ENCODE measurements at regions not wholly inside any gene's neighbourhood (a gene's known extent, or its start where the extent isn't known, plus 50 kb on each side); places are given as distances from the start of the nearest gene placed in this dataset.

GRCh38 chr4:152103181-152103901 lies 342.5 kb upstream of the GATB start:
- H3K9me3 ChIP-seq (ENCODE audit: control insufficient read depth, low read length): no peaks in the 10 kb centered on the region
- no peaks in the 10 kb centered on the region for H3K36me3 ChIP-seq (ENCODE audit: control insufficient read depth, insufficient read depth, low read length)
- H3K4me3 ChIP-seq (ENCODE audit: extremely low read depth, insufficient read depth, low read length, poor library complexity, severe bottlenecking): no peak overlapping the region
- peaks cover 51% of the 10 kb centered on the region for H3K4me1 ChIP-seq (ENCODE audit: control insufficient read depth, insufficient read depth, low read length, poor library complexity, severe bottlenecking)
- WGBS, 2 experiments (ENCODE audit: insufficient coverage in 2 of 2): 94 to 97% methylated on average over 6 of the region's 8 CpGs
- H3K27ac ChIP-seq (ENCODE audit: low read depth, low read length, severe bottlenecking): no peak overlapping the region

GRCh38 chr4:152102436-152103000 lies 341.7 kb upstream of the GATB start:
- 88 to 89% methylated on average over 5 of the region's 5 CpGs for WGBS, 2 experiments (ENCODE audit: insufficient coverage in 2 of 2)
- H3K36me3 ChIP-seq (ENCODE audit: control insufficient read depth, insufficient read depth, low read length): no peaks in the 10 kb centered on the region
- peak overlapping the region; percentile 60 for H3K27ac ChIP-seq (ENCODE audit: low read depth, low read length, severe bottlenecking)
- H3K4me3 ChIP-seq (ENCODE audit: extremely low read depth, insufficient read depth, low read length, poor library complexity, severe bottlenecking): no peak overlapping the region
- H3K4me1 ChIP-seq (ENCODE audit: control insufficient read depth, insufficient read depth, low read length, poor library complexity, severe bottlenecking): peaks cover 51% of the 10 kb centered on the region
- no peaks in the 10 kb centered on the region for H3K9me3 ChIP-seq (ENCODE audit: control insufficient read depth, low read length)

DNA sequence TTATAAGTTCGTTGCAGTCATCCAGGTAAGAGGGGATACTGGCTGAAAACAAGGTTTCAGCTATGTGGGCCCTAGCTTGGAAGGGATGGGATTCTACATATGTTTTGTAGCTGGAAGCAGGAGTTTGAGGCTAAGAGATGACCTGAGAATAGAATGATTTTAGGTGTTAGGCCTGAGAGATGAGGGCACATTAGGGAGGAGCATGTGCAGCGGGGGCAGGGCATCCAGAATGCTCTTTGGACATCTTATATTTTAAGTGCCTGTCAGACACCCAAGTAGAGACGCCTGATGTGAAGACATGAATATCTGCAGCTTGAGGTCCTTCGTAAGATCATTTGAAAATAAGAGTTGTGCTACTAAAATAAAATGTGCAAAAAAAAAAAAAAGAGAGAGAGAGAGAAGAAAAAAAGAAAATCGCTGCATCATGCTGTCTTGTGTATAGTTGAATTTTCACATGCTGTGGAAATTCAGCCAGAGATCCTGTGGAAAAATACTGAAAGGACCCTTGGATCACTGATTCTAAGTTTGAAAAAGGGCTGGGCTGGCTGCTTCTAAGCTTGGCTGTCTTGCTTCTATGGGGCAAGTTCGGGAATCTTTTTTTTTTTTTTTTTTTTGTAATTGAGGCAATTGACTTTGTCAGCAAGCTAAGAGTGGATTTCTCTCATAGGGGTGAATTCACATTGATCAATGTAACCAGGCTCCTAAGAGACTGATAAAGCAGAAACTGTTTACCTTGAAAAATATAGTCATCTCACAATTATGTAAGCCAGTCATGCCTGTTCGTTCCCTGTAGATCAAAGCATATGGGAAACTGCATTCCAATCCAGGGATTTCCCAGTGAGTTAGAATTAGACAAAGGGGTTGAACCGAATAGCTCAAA lies 341.0 kb upstream of the GATB start:
- 94 to 98% methylated on average over 5 to 7 of the region's 8 CpGs for WGBS, 2 experiments (ENCODE audit: insufficient coverage in 2 of 2)
- no peaks in the 10 kb centered on the region for H3K36me3 ChIP-seq (ENCODE audit: control insufficient read depth, insufficient read depth, low read length)
- no peaks in the 10 kb centered on the region for H3K9me3 ChIP-seq (ENCODE audit: control insufficient read depth, low read length)
- H3K4me1 ChIP-seq (ENCODE audit: control insufficient read depth, insufficient read depth, low read length, poor library complexity, severe bottlenecking): peaks cover 46% of the 10 kb centered on the region
- H3K4me3 ChIP-seq (ENCODE audit: extremely low read depth, insufficient read depth, low read length, poor library complexity, severe bottlenecking): no peak overlapping the region
- H3K27ac ChIP-seq (ENCODE audit: low read depth, low read length, severe bottlenecking): peak overlapping the region; percentile 60

- WGBS, 2 experiments (ENCODE audit: insufficient coverage in 2 of 2): 97 to 100% methylated on average over 4 to 6 of the region's 6 CpGs
- Histone ChIP-seq H3K4me3 (ENCODE audit: extremely low read depth, insufficient read depth, low read length, poor library complexity, severe bottlenecking) (no peak overlapping the region), H3K36me3 (ENCODE audit: control insufficient read depth, insufficient read depth, low read length) (no peaks in the 10 kb centered on the region), H3K9me3 (ENCODE audit: control insufficient read depth, low read length) (no peaks in the 10 kb centered on the region), H3K4me1 (ENCODE audit: control insufficient read depth, insufficient read depth, low read length, poor library complexity, severe bottlenecking) (peaks cover 40% of the 10 kb centered on the region), H3K27ac (ENCODE audit: low read depth, low read length, severe bottlenecking) (no peak overlapping the region)
Observed at GRCh38 chr4:152100379-152101201, 339.8 kb upstream of the GATB start.

- H3K4me3 ChIP-seq (ENCODE audit: extremely low read depth, insufficient read depth, low read length, poor library complexity, severe bottlenecking): no peak overlapping the region
- 98 to 100% methylated on average over 4 to 5 of the region's 7 CpGs for WGBS, 2 experiments (ENCODE audit: insufficient coverage in 2 of 2)
- no peak overlapping the region for H3K27ac ChIP-seq (ENCODE audit: low read depth, low read length, severe bottlenecking)
- H3K4me1 ChIP-seq (ENCODE audit: control insufficient read depth, insufficient read depth, low read length, poor library complexity, severe bottlenecking): peaks cover 45% of the 10 kb centered on the region
- no peaks in the 10 kb centered on the region for H3K36me3 ChIP-seq (ENCODE audit: control insufficient read depth, insufficient read depth, low read length)
- H3K9me3 ChIP-seq (ENCODE audit: control insufficient read depth, low read length): no peaks in the 10 kb centered on the region
Observed at GRCh38 chr4:152099981-152100378, 339.2 kb upstream of the GATB start.

- H3K36me3 ChIP-seq (ENCODE audit: control insufficient read depth, insufficient read depth, low read length): no peaks in the 10 kb centered on the region
- WGBS, 2 experiments (ENCODE audit: insufficient coverage in 2 of 2): 81 to 100% methylated on average over 2 of the region's 2 CpGs
- no peak overlapping the region for H3K4me3 ChIP-seq (ENCODE audit: extremely low read depth, insufficient read depth, low read length, poor library complexity, severe bottlenecking)
- no peaks in the 10 kb centered on the region for H3K9me3 ChIP-seq (ENCODE audit: control insufficient read depth, low read length)
- H3K4me1 ChIP-seq (ENCODE audit: control insufficient read depth, insufficient read depth, low read length, poor library complexity, severe bottlenecking): peaks cover 40% of the 10 kb centered on the region
- H3K27ac ChIP-seq (ENCODE audit: low read depth, low read length, severe bottlenecking): no peak overlapping the region
Observed at GRCh38 chr4:152099555-152099954, 338.7 kb upstream of the GATB start.

DNA sequence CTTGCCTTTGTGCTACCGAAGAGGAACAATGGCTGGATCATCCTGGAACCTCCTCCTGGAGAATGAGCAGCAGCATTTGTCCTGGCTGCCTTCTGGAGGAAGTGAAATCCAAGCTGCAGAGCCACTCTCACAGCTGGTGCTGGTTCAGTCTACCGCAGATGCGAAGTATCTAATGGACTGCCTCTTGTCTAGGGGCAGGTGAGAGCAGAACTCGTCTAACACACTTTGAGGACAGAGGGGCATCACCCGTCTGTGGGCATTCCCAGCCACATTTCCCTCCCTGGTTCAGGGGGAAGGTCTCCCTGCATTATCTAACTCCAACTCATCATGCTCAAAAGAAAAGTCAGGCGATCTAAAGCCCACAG lies 338.2 kb upstream of the GATB start:
- H3K27ac ChIP-seq (ENCODE audit: low read depth, low read length, severe bottlenecking): no peak overlapping the region
- no peaks in the 10 kb centered on the region for H3K9me3 ChIP-seq (ENCODE audit: control insufficient read depth, low read length)
- no peaks in the 10 kb centered on the region for H3K36me3 ChIP-seq (ENCODE audit: control insufficient read depth, insufficient read depth, low read length)
- 91% methylated on average over 4 to 5 of the region's 6 CpGs for WGBS, 2 experiments (ENCODE audit: insufficient coverage in 2 of 2)
- no peak overlapping the region for H3K4me3 ChIP-seq (ENCODE audit: extremely low read depth, insufficient read depth, low read length, poor library complexity, severe bottlenecking)
- peaks cover 40% of the 10 kb centered on the region for H3K4me1 ChIP-seq (ENCODE audit: control insufficient read depth, insufficient read depth, low read length, poor library complexity, severe bottlenecking)

- Histone ChIP-seq H3K27ac (ENCODE audit: low read depth, low read length, severe bottlenecking) (no peak overlapping the region), H3K4me1 (ENCODE audit: control insufficient read depth, insufficient read depth, low read length, poor library complexity, severe bottlenecking) (peaks cover 40% of the 10 kb centered on the region)
- WGBS, 2 experiments (ENCODE audit: insufficient coverage in 2 of 2): 97 to 98% methylated on average over 5 to 6 of the region's 8 CpGs
Observed at GRCh38 chr4:152098365-152099060, 337.7 kb upstream of the GATB start.

GRCh38 chr4:152097371-152097770 lies 336.6 kb upstream of the GATB start:
- H3K36me3 ChIP-seq (ENCODE audit: control insufficient read depth, insufficient read depth, low read length): no peaks in the 10 kb centered on the region
- WGBS, 2 experiments (ENCODE audit: insufficient coverage in 2 of 2): 100% methylated on average over 1 to 2 of the region's 3 CpGs
- no peak overlapping the region for H3K27ac ChIP-seq (ENCODE audit: low read depth, low read length, severe bottlenecking)
- no peaks in the 10 kb centered on the region for H3K9me3 ChIP-seq (ENCODE audit: control insufficient read depth, low read length)
- H3K4me3 ChIP-seq (ENCODE audit: extremely low read depth, insufficient read depth, low read length, poor library complexity, severe bottlenecking): no peak overlapping the region
- H3K4me1 ChIP-seq (ENCODE audit: control insufficient read depth, insufficient read depth, low read length, poor library complexity, severe bottlenecking): peaks cover 30% of the 10 kb centered on the region

More at GRCh38 chr4:152098365-152099060, 337.7 kb upstream of the GATB start:
- H3K36me3 ChIP-seq (ENCODE audit: control insufficient read depth, insufficient read depth, low read length): no peaks in the 10 kb centered on the region
- no peaks in the 10 kb centered on the region for H3K9me3 ChIP-seq (ENCODE audit: control insufficient read depth, low read length)
- H3K4me3 ChIP-seq (ENCODE audit: extremely low read depth, insufficient read depth, low read length, poor library complexity, severe bottlenecking): no peak overlapping the region

- Histone ChIP-seq H3K27ac (ENCODE audit: low read depth, low read length, severe bottlenecking) (no peak overlapping the region), H3K9me3 (ENCODE audit: control insufficient read depth, low read length) (no peaks in the 10 kb centered on the region), H3K4me1 (ENCODE audit: control insufficient read depth, insufficient read depth, low read length, poor library complexity, severe bottlenecking) (peaks cover 21% of the 10 kb centered on the region), H3K4me3 (ENCODE audit: extremely low read depth, insufficient read depth, low read length, poor library complexity, severe bottlenecking) (no peak overlapping the region), H3K36me3 (ENCODE audit: control insufficient read depth, insufficient read depth, low read length) (no peaks in the 10 kb centered on the region)
- 80% methylated on average over 1 of the region's 1 CpG; no CpG with 5 or more reads in 1 of the 2 experiments for WGBS, 2 experiments (ENCODE audit: insufficient coverage in 2 of 2)
Observed at GRCh38 chr4:152095701-152096070, 334.9 kb upstream of the GATB start.
